Transverse colon (tissue), 4 donors: ENCODE measurements at regions not wholly inside any gene's neighbourhood (a gene's known extent, or its start where the extent isn't known, plus 50 kb on each side); places are given as distances from the start of the nearest gene placed in this dataset.
"Not testable (repeated sequence)": the region's sequence is repeated elsewhere in the genome, so short reads cannot be mapped to it uniquely, and the experiment has no call there.

ENCODE experiments used
- CTCF ChIP-seq, 5 experiments: fragments of 200-600 bp in 3 of 5; fragments of 450-650 bp in 2 of 5; sonication (generic) in 3 of 5; IDR thresholded peaks; 1 replicate in 2 of 5; 2 replicates in 3 of 5; pipeline ENCODE4 v1.5.1; 2016 to 2017; ENCODE audit warnings: antibody characterized with exemption in 5 of 5, inconsistent platforms in 3 of 5, mild to moderate bottlenecking in 2 of 5, moderate library complexity in 1 of 5
- EP300 ChIP-seq: sonication (generic); formaldehyde crosslinking; IDR thresholded peaks from one replicate; pipeline ENCODE4 v1.6.1; 2017; ENCODE audit warnings: antibody characterized with exemption, low read depth
- POLR2A ChIP-seq: fragments of 450-650 bp; IDR thresholded peaks from one replicate; pipeline ENCODE4 v1.6.1; 2016; ENCODE audit warnings: antibody characterized with exemption, mild to moderate bottlenecking, moderate library complexity
- POLR2AphosphoS5 ChIP-seq, 3 donors: sonication (generic); formaldehyde crosslinking; IDR thresholded peaks; one replicate each; pipeline ENCODE4 v1.6.1; 2016; ENCODE audit warnings: antibody characterized with exemption in 3 of 3

- not testable (repeated sequence) for TF ChIP-seq POLR2AphosphoS5 (IDR thresholded peaks at IDR 0.05); POLR2A; CTCF (IDR thresholded peaks at IDR 0.05); EP300
Measured at GRCh38 chr2:88887466-88887865, 196.0 kb downstream of the RPIA start.
